ENCODE measurements at regions not wholly inside any gene's neighbourhood (a gene's known extent, or its start where the extent isn't known, plus 50 kb on each side); places are given as distances from the start of the nearest gene placed in this dataset.

GRCh38 chr15:53389271-53390037 is 370.0 kb downstream of the WDR72 start:
- no peak for TF ChIP-seq CTCF (IDR thresholded peaks at IDR 0.05)
- TF ChIP-seq POLR2A (IDR thresholded peaks at IDR 0.05; ENCODE audit: low read depth) = no peak

Data from esophagus muscularis mucosa (tissue), 3 donors.